ENCODE measurements at regions not wholly inside any gene's neighbourhood (a gene's known extent, or its start where the extent isn't known, plus 50 kb on each side); places are given as distances from the start of the nearest gene placed in this dataset.

- Histone ChIP-seq H3K9ac (ENCODE audit: low read length) (no peak overlapping the region), H3K79me2 (ENCODE audit: insufficient read depth, low read length) (no peaks in the 10 kb centered on the region), H3K4me3 (ENCODE audit: low read depth, low read length, poor library complexity, severe bottlenecking) (no peak overlapping the region), H3K9me3 (ENCODE audit: low read length) (no peaks in the 10 kb centered on the region), H3K27ac (ENCODE audit: low read depth, low read length, poor library complexity, severe bottlenecking) (no peak overlapping the region), H4K20me1 (ENCODE audit: insufficient read depth, low read length) (no peaks in the 10 kb centered on the region), H3K27me3 (ENCODE audit: insufficient read depth, low read length) (no peaks in the 10 kb centered on the region), H3K4me2 (ENCODE audit: low read length) (no peak overlapping the region), H3K4me1 (ENCODE audit: insufficient read depth, low read length, severe bottlenecking) (no peaks in the 10 kb centered on the region), H3K36me3 (ENCODE audit: insufficient read depth, low read length) (no peaks in the 10 kb centered on the region), H3F3A (ENCODE audit: insufficient read depth, low read length) (no peaks in the 10 kb centered on the region), H2AFZ (ENCODE audit: low read length) (no peak overlapping the region), H3K9me2 (ENCODE audit: low read depth, low read length) (no peaks in the 10 kb centered on the region)
- TF ChIP-seq CTCF (IDR thresholded peaks at IDR 0.05; ENCODE audit: low read length) (no peak), EZH2 (IDR thresholded peaks at IDR 0.05; ENCODE audit: borderline replicate concordance, low read length) (no peak)
Measured at GRCh38 chr2:151138507-151138906, 123.2 kb downstream of the RBM43 start.

- Histone ChIP-seq H4K20me1 (ENCODE audit: insufficient read depth, low read length) (no peaks in the 10 kb centered on the region), H3K4me2 (ENCODE audit: low read length) (no peak overlapping the region), H3K27ac (ENCODE audit: low read depth, low read length, poor library complexity, severe bottlenecking) (no peak overlapping the region), H3F3A (ENCODE audit: insufficient read depth, low read length) (no peaks in the 10 kb centered on the region), H3K9ac (ENCODE audit: low read length) (no peak overlapping the region), H3K36me3 (ENCODE audit: insufficient read depth, low read length) (no peaks in the 10 kb centered on the region), H3K9me2 (ENCODE audit: low read depth, low read length) (no peaks in the 10 kb centered on the region), H3K27me3 (ENCODE audit: insufficient read depth, low read length) (no peaks in the 10 kb centered on the region), H3K9me3 (ENCODE audit: low read length) (no peaks in the 10 kb centered on the region), H3K4me1 (ENCODE audit: insufficient read depth, low read length, severe bottlenecking) (no peaks in the 10 kb centered on the region), H3K4me3 (ENCODE audit: low read depth, low read length, poor library complexity, severe bottlenecking) (no peak overlapping the region), H3K79me2 (ENCODE audit: insufficient read depth, low read length) (no peaks in the 10 kb centered on the region), H2AFZ (ENCODE audit: low read length) (no peak overlapping the region)
- TF ChIP-seq CTCF (IDR thresholded peaks at IDR 0.05; ENCODE audit: low read length): no peak
- no peak for TF ChIP-seq EZH2 (IDR thresholded peaks at IDR 0.05; ENCODE audit: borderline replicate concordance, low read length)
Measured at GRCh38 chr2:151137526-151137925, 124.1 kb downstream of the RBM43 start.

- Histone ChIP-seq H3K9ac (ENCODE audit: low read length) (no peak overlapping the region), H2AFZ (ENCODE audit: low read length) (no peak overlapping the region), H3K79me2 (ENCODE audit: insufficient read depth, low read length) (no peaks in the 10 kb centered on the region; the same call in 1 of the 2 replicates), H3K9me3 (ENCODE audit: low read length) (no peaks in the 10 kb centered on the region), H3K27me3 (ENCODE audit: insufficient read depth, low read length) (no peaks in the 10 kb centered on the region), H3K4me3 (ENCODE audit: low read depth, low read length, poor library complexity, severe bottlenecking) (no peak overlapping the region), H3K27ac (ENCODE audit: low read depth, low read length, poor library complexity, severe bottlenecking) (no peak overlapping the region), H3K4me1 (ENCODE audit: insufficient read depth, low read length, severe bottlenecking) (no peaks in the 10 kb centered on the region), H4K20me1 (ENCODE audit: insufficient read depth, low read length) (no peaks in the 10 kb centered on the region), H3K9me2 (ENCODE audit: low read depth, low read length) (no peaks in the 10 kb centered on the region), H3K36me3 (ENCODE audit: insufficient read depth, low read length) (no peaks in the 10 kb centered on the region), H3F3A (ENCODE audit: insufficient read depth, low read length) (no peaks in the 10 kb centered on the region), H3K4me2 (ENCODE audit: low read length) (no peak overlapping the region)
- no peak for TF ChIP-seq CTCF (IDR thresholded peaks at IDR 0.05; ENCODE audit: low read length)
- no peak for TF ChIP-seq EZH2 (IDR thresholded peaks at IDR 0.05; ENCODE audit: borderline replicate concordance, low read length)
Measured at GRCh38 chr2:151120011-151120410, 141.7 kb downstream of the RBM43 start.
